ENCODE measurements at regions not wholly inside any gene's neighbourhood (a gene's known extent, or its start where the extent isn't known, plus 50 kb on each side); places are given as distances from the start of the nearest gene placed in this dataset.
A peak's percentile ranks its signal among the peaks of the same experiment; 100 is the strongest.

DNA sequence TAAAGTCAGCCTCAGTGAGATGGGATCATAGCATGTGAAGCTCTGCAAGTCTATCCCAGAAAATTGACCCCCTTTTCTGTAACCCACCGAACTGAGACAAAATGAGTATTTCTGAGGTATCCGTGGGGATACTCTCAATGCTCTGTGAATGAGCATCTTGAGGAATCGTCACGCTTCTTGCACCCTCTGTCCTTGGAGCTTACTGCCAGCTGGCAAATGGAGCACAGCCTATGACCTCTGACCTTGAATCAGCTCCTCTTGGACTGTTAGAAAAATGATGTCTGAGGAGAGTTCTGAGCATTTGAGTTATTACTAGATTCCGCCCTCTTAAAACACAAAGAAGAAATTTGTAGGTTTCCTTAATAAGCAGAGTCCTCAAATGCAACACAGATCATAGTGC lies 342.1 kb downstream of the ZFHX3 start:
- 85 to 93% (median 92%) methylated on average over 5 of the region's 5 CpGs for WGBS, 3 donors
- FAIRE-seq: no peak
- peaks cover 0 to 8% of the 10 kb centered on the region in 2 donors for H3K9me3 ChIP-seq (ENCODE audit: control insufficient read depth in 2 of 2, insufficient read depth in 1 of 2, low read depth in 1 of 2, low read length in 1 of 2)
- H3K4me1 ChIP-seq (ENCODE audit: control insufficient read depth in 3 of 3, insufficient read depth in 2 of 3, low read depth in 1 of 3, low read length in 2 of 3): no peaks in the 10 kb centered on the region
- H3K27me3 ChIP-seq (ENCODE audit: control insufficient read depth in 3 of 3, insufficient read depth in 3 of 3, low read length in 3 of 3): no peaks in the 10 kb centered on the region
- H3K36me3 ChIP-seq (ENCODE audit: control insufficient read depth in 3 of 3, insufficient read depth in 2 of 3, low read depth in 1 of 3, low read length in 3 of 3): no peaks in the 10 kb centered on the region
- no peak overlapping the region for H3K27ac ChIP-seq (ENCODE audit: low read depth in 1 of 3, low read length in 2 of 3)
- H3K4me3 ChIP-seq (ENCODE audit: low read depth in 1 of 3, low read length in 3 of 3): no peak overlapping the region
- DNase-seq: no peak

GRCh38 chr16:72704746-72705372 lies 343.1 kb downstream of the ZFHX3 start:
- H3K27me3 ChIP-seq (ENCODE audit: control insufficient read depth in 3 of 3, insufficient read depth in 3 of 3, low read length in 3 of 3): no peaks in the 10 kb centered on the region
- WGBS, 3 donors: 83 to 89% (median 88%) methylated on average over 2 of the region's 2 CpGs
- no peak for FAIRE-seq

GRCh38 chr16:72689851-72690250 lies 358.1 kb downstream of the ZFHX3 start:
- WGBS, 3 donors: 82 to 96% (median 92%) methylated on average over 2 of the region's 2 CpGs
- FAIRE-seq (no peak), DNase-seq (no peak)

More at GRCh38 chr16:72704746-72705372, 343.1 kb downstream of the ZFHX3 start:
- Histone ChIP-seq H3K4me3 (ENCODE audit: low read depth in 1 of 3, low read length in 3 of 3) (no peak overlapping the region), H3K36me3 (ENCODE audit: control insufficient read depth in 3 of 3, insufficient read depth in 2 of 3, low read depth in 1 of 3, low read length in 3 of 3) (no peaks in the 10 kb centered on the region), H3K4me1 (ENCODE audit: control insufficient read depth in 3 of 3, insufficient read depth in 2 of 3, low read depth in 1 of 3, low read length in 2 of 3) (no peaks in the 10 kb centered on the region), H3K27ac (ENCODE audit: low read depth in 1 of 3, low read length in 2 of 3) (no peak overlapping the region), H3K9me3 (ENCODE audit: control insufficient read depth in 2 of 2, insufficient read depth in 1 of 2, low read depth in 1 of 2, low read length in 1 of 2) (peaks cover 0 to 8% of the 10 kb centered on the region in 2 donors)
- no peak for DNase-seq

DNA sequence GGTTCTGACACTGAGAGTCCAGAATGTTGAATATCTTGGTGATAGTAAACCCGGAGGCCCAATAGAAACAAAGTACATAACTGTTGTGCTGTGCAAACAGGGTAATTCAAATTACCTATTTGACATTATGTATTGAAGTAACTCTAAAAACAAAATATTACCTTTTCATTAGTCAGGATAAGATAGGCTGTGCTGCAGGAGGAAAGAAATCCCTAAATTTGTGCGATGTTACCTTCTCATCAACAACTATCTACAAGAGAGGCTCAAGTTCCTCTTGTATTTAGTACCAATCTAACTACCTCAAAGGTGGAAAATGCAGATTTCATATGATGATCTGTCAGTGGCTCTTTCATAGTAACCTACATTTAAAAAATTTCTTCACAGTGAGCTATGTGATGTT lies 367.2 kb downstream of the ZFHX3 start:
- DNase-seq (no peak), FAIRE-seq (no peak)
- WGBS, 3 donors: 93 to 97% (median 97%) methylated on average over 2 of the region's 2 CpGs
- no peak overlapping the region for H3K27ac ChIP-seq (ENCODE audit: low read depth in 1 of 3, low read length in 2 of 3)
- H3K27me3 ChIP-seq (ENCODE audit: control insufficient read depth in 3 of 3, insufficient read depth in 3 of 3, low read length in 3 of 3): no peaks in the 10 kb centered on the region
- H3K9me3 ChIP-seq (ENCODE audit: control insufficient read depth in 2 of 2, insufficient read depth in 1 of 2, low read depth in 1 of 2, low read length in 1 of 2): peaks cover 0 to 1% of the 10 kb centered on the region in 2 donors
- H3K4me3 ChIP-seq (ENCODE audit: low read depth in 1 of 3, low read length in 3 of 3): no peak overlapping the region
- peaks cover 0 to 8% (median 0%) of the 10 kb centered on the region in 3 donors for H3K4me1 ChIP-seq (ENCODE audit: control insufficient read depth in 3 of 3, insufficient read depth in 2 of 3, low read depth in 1 of 3, low read length in 2 of 3)
- no peaks in the 10 kb centered on the region for H3K36me3 ChIP-seq (ENCODE audit: control insufficient read depth in 3 of 3, insufficient read depth in 2 of 3, low read depth in 1 of 3, low read length in 3 of 3)

More at GRCh38 chr16:72689851-72690250, 358.1 kb downstream of the ZFHX3 start:
- no peak overlapping the region for H3K4me3 ChIP-seq (ENCODE audit: low read depth in 1 of 3, low read length in 3 of 3)
- no peak overlapping the region for H3K27ac ChIP-seq (ENCODE audit: low read depth in 1 of 3, low read length in 2 of 3)
- no peaks in the 10 kb centered on the region for H3K36me3 ChIP-seq (ENCODE audit: control insufficient read depth in 3 of 3, insufficient read depth in 2 of 3, low read depth in 1 of 3, low read length in 3 of 3)
- no peaks in the 10 kb centered on the region for H3K9me3 ChIP-seq (ENCODE audit: control insufficient read depth in 2 of 2, insufficient read depth in 1 of 2, low read depth in 1 of 2, low read length in 1 of 2)
- H3K4me1 ChIP-seq (ENCODE audit: control insufficient read depth in 3 of 3, insufficient read depth in 2 of 3, low read depth in 1 of 3, low read length in 2 of 3): no peaks in the 10 kb centered on the region
- H3K27me3 ChIP-seq (ENCODE audit: control insufficient read depth in 3 of 3, insufficient read depth in 3 of 3, low read length in 3 of 3): no peaks in the 10 kb centered on the region

DNA sequence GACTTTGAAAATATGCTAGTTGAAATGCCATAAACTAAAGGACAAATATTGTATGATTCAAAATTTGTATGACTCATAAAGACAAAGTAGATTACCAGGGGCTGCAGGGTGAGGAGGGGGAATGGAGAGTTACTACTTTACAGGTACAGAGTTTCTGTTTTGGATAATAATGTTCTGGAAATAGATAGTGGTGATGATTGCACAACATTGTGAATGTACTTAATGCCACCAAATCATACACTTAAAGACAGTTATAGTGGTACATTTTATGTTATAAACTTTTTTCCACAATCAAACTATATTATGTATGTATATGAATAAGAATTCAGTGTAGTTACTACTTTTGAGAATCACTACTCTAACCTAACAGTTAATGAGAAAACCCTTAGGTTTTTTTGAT lies 368.1 kb downstream of the ZFHX3 start:
- H3K27me3 ChIP-seq (ENCODE audit: control insufficient read depth in 3 of 3, insufficient read depth in 3 of 3, low read length in 3 of 3): no peaks in the 10 kb centered on the region
- H3K27ac ChIP-seq (ENCODE audit: low read depth in 1 of 3, low read length in 2 of 3): no peak overlapping the region
- H3K4me1 ChIP-seq (ENCODE audit: control insufficient read depth in 3 of 3, insufficient read depth in 2 of 3, low read depth in 1 of 3, low read length in 2 of 3): peaks cover 0 to 8% (median 0%) of the 10 kb centered on the region in 3 donors
- DNase-seq (no peak), FAIRE-seq (no peak)
- H3K4me3 ChIP-seq (ENCODE audit: low read depth in 1 of 3, low read length in 3 of 3): no peak overlapping the region
- peaks cover 0 to 7% of the 10 kb centered on the region in 2 donors for H3K9me3 ChIP-seq (ENCODE audit: control insufficient read depth in 2 of 2, insufficient read depth in 1 of 2, low read depth in 1 of 2, low read length in 1 of 2)
- H3K36me3 ChIP-seq (ENCODE audit: control insufficient read depth in 3 of 3, insufficient read depth in 2 of 3, low read depth in 1 of 3, low read length in 3 of 3): no peaks in the 10 kb centered on the region

DNA sequence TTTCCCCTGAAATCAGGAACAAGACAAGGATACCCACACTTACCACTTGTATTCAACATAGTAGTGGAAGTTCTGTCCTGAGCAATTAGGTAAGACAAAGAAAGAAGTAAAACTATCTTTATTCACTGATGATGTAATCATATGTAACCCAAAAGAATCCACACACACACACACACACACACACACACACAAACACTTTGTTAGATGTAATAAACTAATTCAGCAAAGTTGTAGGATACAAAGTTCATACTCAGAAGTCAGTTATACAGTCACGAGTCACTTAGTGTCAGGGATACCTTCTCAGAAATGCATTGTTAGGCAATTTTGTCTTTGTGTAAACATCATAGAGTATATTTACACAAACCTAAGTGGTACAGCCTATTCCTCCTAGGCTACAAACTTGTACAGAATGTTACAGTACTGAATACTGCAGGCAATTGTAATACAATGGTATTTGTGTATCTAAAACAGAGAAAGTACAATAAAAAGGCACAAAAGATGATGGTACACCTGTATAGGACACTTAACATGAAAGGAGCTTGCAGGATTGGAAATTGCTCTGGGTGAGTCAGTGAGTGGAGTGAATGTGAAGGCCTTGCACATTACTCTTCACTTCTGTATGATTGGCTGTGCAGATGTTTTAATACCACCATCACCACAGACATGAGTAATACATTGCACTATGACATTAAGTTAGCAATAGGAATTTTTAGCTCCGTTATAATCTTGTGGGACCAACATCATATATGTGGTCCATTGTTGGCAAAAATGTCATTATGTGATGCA lies 370.1 kb downstream of the ZFHX3 start:
- peak; percentile 78 to 88 for DNase-seq

DNA sequence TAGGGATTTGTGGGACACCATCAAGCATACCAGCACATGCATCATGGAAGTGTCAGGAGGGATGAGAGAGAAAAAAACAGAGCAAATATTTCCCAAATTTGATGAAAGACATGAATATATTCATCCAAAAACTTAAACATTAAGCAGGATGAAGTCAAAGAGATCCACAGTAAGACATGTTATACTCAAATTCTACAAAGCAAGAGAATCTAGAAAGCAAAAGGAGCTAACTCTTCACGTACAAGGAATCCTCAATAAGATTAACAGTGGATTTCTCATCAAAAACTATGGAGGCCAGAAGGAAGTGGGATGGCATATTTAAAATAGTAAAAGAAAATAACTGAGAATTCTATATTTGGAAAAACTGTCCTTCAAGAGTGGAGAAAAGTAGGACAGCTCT lies 374.8 kb downstream of the ZFHX3 start:
- FAIRE-seq: no peak
- Histone ChIP-seq H3K9me3 (ENCODE audit: control insufficient read depth in 2 of 2, insufficient read depth in 1 of 2, low read depth in 1 of 2, low read length in 1 of 2) (peaks cover 0 to 22% of the 10 kb centered on the region in 2 donors), H3K4me3 (ENCODE audit: low read depth in 1 of 3, low read length in 3 of 3) (no peak overlapping the region), H3K36me3 (ENCODE audit: control insufficient read depth in 3 of 3, insufficient read depth in 2 of 3, low read depth in 1 of 3, low read length in 3 of 3) (no peaks in the 10 kb centered on the region), H3K27me3 (ENCODE audit: control insufficient read depth in 3 of 3, insufficient read depth in 3 of 3, low read length in 3 of 3) (no peaks in the 10 kb centered on the region), H3K4me1 (ENCODE audit: control insufficient read depth in 3 of 3, insufficient read depth in 2 of 3, low read depth in 1 of 3, low read length in 2 of 3) (peaks cover 0 to 4% (median 0%) of the 10 kb centered on the region in 3 donors), H3K27ac (ENCODE audit: low read depth in 1 of 3, low read length in 2 of 3) (no peak overlapping the region)
- 74 to 87% (median 85%) methylated on average over 1 of the region's 1 CpG for WGBS, 3 donors
- DNase-seq: peak in 1 of 2 donors; percentile 8

More for the DNA sequence above, 370.1 kb downstream of the ZFHX3 start:
- peaks cover 0 to 14% of the 10 kb centered on the region in 2 donors for H3K9me3 ChIP-seq (ENCODE audit: control insufficient read depth in 2 of 2, insufficient read depth in 1 of 2, low read depth in 1 of 2, low read length in 1 of 2)
- no peaks in the 10 kb centered on the region for H3K27me3 ChIP-seq (ENCODE audit: control insufficient read depth in 3 of 3, insufficient read depth in 3 of 3, low read length in 3 of 3)
- 43 to 66% (median 54%) methylated on average over 2 of the region's 2 CpGs for WGBS, 3 donors
- no peak for FAIRE-seq
- H3K4me3 ChIP-seq (ENCODE audit: low read depth in 1 of 3, low read length in 3 of 3): no peak overlapping the region
- no peaks in the 10 kb centered on the region for H3K36me3 ChIP-seq (ENCODE audit: control insufficient read depth in 3 of 3, insufficient read depth in 2 of 3, low read depth in 1 of 3, low read length in 3 of 3)
- peak overlapping the region in 1 of 3 donors; percentile 55 for H3K27ac ChIP-seq (ENCODE audit: low read depth in 1 of 3, low read length in 2 of 3)
- H3K4me1 ChIP-seq (ENCODE audit: control insufficient read depth in 3 of 3, insufficient read depth in 2 of 3, low read depth in 1 of 3, low read length in 2 of 3): peaks cover 0 to 8% (median 0%) of the 10 kb centered on the region in 3 donors

DNA sequence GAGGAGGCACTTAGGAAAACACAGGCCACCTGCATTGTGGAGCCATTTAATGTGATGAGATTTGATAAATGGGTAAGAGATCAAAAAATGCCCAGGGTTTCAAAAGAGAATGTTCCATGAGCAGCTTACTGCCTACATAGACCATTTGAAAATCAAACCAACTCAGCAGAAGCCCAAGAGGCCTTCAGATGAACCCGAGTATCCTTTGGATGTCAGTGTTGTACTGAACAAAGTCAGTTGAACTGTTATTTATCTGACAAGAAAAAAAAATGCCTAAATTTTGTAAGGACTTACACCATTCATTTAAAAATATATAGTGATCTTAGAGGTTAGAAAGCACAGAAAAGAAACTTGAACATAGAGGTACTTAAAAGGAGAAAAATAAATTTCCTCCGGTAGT lies 381.7 kb downstream of the ZFHX3 start:
- Histone ChIP-seq H3K27me3 (ENCODE audit: control insufficient read depth in 3 of 3, insufficient read depth in 3 of 3, low read length in 3 of 3) (no peaks in the 10 kb centered on the region), H3K4me1 (ENCODE audit: control insufficient read depth in 3 of 3, insufficient read depth in 2 of 3, low read depth in 1 of 3, low read length in 2 of 3) (peaks cover 0 to 2% (median 0%) of the 10 kb centered on the region in 3 donors), H3K36me3 (ENCODE audit: control insufficient read depth in 3 of 3, insufficient read depth in 2 of 3, low read depth in 1 of 3, low read length in 3 of 3) (no peaks in the 10 kb centered on the region), H3K9me3 (ENCODE audit: control insufficient read depth in 2 of 2, insufficient read depth in 1 of 2, low read depth in 1 of 2, low read length in 1 of 2) (no peaks in the 10 kb centered on the region), H3K4me3 (ENCODE audit: low read depth in 1 of 3, low read length in 3 of 3) (no peak overlapping the region), H3K27ac (ENCODE audit: low read depth in 1 of 3, low read length in 2 of 3) (no peak overlapping the region)
- FAIRE-seq: no peak
- 94 to 100% (median 94%) methylated on average over 2 of the region's 2 CpGs for WGBS, 3 donors
- peak in 1 of 2 donors; percentile 11 for DNase-seq
